ENCODE measurements at regions not wholly inside any gene's neighbourhood (a gene's known extent, or its start where the extent isn't known, plus 50 kb on each side); places are given as distances from the start of the nearest gene placed in this dataset.

- TF ChIP-seq POLR2AphosphoS5 (IDR thresholded peaks at IDR 0.05; ENCODE audit: low read depth) (no peak), CTCF (conservative IDR thresholded peaks at IDR 0.05; ENCODE audit: low read depth in 2 of 2) (no peak), ZNF331 (CRISPR knock-in tag; IDR thresholded peaks at IDR 0.05; ENCODE audit: low read depth) (no peak), EZH2phosphoT487 (IDR thresholded peaks at IDR 0.05; ENCODE audit: unreplicated experiment) (no peak), ZNF114 (CRISPR knock-in tag; IDR thresholded peaks at IDR 0.05) (no peak)
Measured at GRCh38 chr9:107793541-107793940, 304.0 kb upstream of the KLF4 start.

Data from GM23338 (cell line).